ENCODE measurements at regions not wholly inside any gene's neighbourhood (a gene's known extent, or its start where the extent isn't known, plus 50 kb on each side); places are given as distances from the start of the nearest gene placed in this dataset.
"Not testable (repeated sequence)": the region's sequence is repeated elsewhere in the genome, so short reads cannot be mapped to it uniquely, and the experiment has no call there.

- no peaks in the 10 kb centered on the region for H3K36me3 ChIP-seq (ENCODE audit: control insufficient read depth, low read length)
- H4K20me1 ChIP-seq (ENCODE audit: control insufficient read depth, insufficient read depth, low read depth, low read length), result no peaks in the 10 kb centered on the region
- H3F3A ChIP-seq (ENCODE audit: control insufficient read depth, insufficient read depth), result no peaks in the 10 kb centered on the region
- no peaks in the 10 kb centered on the region for H3K79me2 ChIP-seq (ENCODE audit: control insufficient read depth, low read length)
- H3K4me1 ChIP-seq (ENCODE audit: control insufficient read depth, low read length), result no peaks in the 10 kb centered on the region
- H3K9me2 ChIP-seq (replicated peaks; ENCODE audit: control insufficient read depth, low read length), result no peaks in the 10 kb centered on the region
- peaks cover 7% of the 10 kb centered on the region; the same call in 1 of the 2 replicates for H3K9me3 ChIP-seq (ENCODE audit: control insufficient read depth, insufficient read depth, low read length)
- no peak overlapping the region for H3K4me2 ChIP-seq (ENCODE audit: low read length)
- TF ChIP-seq, protein P1, sequence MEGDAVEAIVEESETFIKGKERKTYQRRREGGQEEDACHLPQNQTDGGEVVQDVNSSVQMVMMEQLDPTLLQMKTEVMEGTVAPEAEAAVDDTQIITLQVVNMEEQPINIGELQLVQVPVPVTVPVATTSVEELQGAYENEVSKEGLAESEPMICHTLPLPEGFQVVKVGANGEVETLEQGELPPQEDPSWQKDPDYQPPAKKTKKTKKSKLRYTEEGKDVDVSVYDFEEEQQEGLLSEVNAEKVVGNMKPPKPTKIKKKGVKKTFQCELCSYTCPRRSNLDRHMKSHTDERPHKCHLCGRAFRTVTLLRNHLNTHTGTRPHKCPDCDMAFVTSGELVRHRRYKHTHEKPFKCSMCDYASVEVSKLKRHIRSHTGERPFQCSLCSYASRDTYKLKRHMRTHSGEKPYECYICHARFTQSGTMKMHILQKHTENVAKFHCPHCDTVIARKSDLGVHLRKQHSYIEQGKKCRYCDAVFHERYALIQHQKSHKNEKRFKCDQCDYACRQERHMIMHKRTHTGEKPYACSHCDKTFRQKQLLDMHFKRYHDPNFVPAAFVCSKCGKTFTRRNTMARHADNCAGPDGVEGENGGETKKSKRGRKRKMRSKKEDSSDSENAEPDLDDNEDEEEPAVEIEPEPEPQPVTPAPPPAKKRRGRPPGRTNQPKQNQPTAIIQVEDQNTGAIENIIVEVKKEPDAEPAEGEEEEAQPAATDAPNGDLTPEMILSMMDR (IDR thresholded peaks at IDR 0.05; ENCODE audit: low read depth, low read length, poor library complexity, severe bottlenecking), result no peak
- TF ChIP-seq EZH2phosphoT487 (IDR thresholded peaks at IDR 0.05; ENCODE audit: borderline replicate concordance, low read length), result no peak
- H3K27ac ChIP-seq (ENCODE audit: low read depth, low read length), result no peak overlapping the region
- no peak overlapping the region for H3K4me3 ChIP-seq (ENCODE audit: low read length)
- H3K27me3 ChIP-seq (ENCODE audit: control insufficient read depth, low read length), result no peaks in the 10 kb centered on the region
Measured at GRCh38 chr1:30216602-30217001, 506.8 kb downstream of the MATN1 start.

DNA sequence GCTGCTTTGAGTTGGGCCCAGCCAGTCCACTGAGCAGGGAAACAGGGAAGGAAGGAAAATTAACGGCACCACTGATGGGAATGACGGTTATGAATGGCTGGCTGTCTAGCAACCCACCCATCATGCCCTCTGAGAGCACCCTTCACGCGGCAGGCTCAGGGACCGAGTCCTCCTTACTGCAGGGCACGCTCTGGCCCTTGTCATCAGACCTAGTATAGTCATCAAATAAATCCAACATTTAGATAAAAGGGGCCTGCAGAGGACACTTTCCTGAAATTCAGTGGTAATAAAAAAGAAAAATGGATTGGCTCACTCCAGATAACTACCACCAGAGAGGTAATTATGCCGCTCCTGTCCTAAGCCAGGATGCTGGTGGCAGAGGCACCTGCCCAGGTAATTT lies 509.4 kb downstream of the MATN1 start:
- H3K4me1 ChIP-seq (ENCODE audit: control insufficient read depth, low read length), result no peaks in the 10 kb centered on the region
- H3K4me3 ChIP-seq (ENCODE audit: low read length), result no peak overlapping the region
- no peak overlapping the region for H3K27ac ChIP-seq (ENCODE audit: low read depth, low read length)
- H3K79me2 ChIP-seq (ENCODE audit: control insufficient read depth, low read length), result no peaks in the 10 kb centered on the region
- H3K9me3 ChIP-seq (ENCODE audit: control insufficient read depth, insufficient read depth, low read length), result peaks cover 7% of the 10 kb centered on the region; the same call in 1 of the 2 replicates
- no peaks in the 10 kb centered on the region for H3K36me3 ChIP-seq (ENCODE audit: control insufficient read depth, low read length)
- H3K27me3 ChIP-seq (ENCODE audit: control insufficient read depth, low read length), result no peaks in the 10 kb centered on the region
- TF ChIP-seq, protein P1 (IDR thresholded peaks at IDR 0.05; ENCODE audit: low read depth, low read length, poor library complexity, severe bottlenecking), result no peak
- TF ChIP-seq EZH2phosphoT487 (IDR thresholded peaks at IDR 0.05; ENCODE audit: borderline replicate concordance, low read length), result no peak
- no peaks in the 10 kb centered on the region for H4K20me1 ChIP-seq (ENCODE audit: control insufficient read depth, insufficient read depth, low read depth, low read length)
- H3F3A ChIP-seq (ENCODE audit: control insufficient read depth, insufficient read depth), result no peaks in the 10 kb centered on the region
- no peaks in the 10 kb centered on the region for H3K9me2 ChIP-seq (replicated peaks; ENCODE audit: control insufficient read depth, low read length)
- no peak overlapping the region for H3K4me2 ChIP-seq (ENCODE audit: low read length)

DNA sequence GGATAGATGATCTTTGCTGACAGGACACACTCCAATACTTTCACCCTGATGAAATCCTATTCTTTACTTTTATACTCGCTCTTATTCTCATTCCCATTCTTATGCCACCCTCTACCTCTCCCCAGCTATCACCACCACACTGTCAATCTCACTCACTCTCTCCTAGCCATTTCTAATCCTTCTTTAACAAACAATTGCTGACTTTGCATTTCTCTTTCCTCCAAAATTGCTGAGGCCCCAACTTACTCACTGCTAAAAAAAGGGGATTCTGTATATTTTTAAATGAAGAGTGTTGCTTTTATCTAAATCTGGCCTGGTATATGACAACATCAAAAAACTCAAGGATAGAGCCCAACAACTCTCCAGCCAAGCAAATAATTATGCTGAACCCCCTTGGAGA lies 515.4 kb downstream of the MATN1 start:
- not testable (repeated sequence) for H3K4me2 ChIP-seq (ENCODE audit: low read length)

GRCh38 chr1:30206631-30207030 lies 516.8 kb downstream of the MATN1 start:
- H4K20me1 ChIP-seq (ENCODE audit: control insufficient read depth, insufficient read depth, low read depth, low read length); H3K36me3 ChIP-seq (ENCODE audit: control insufficient read depth, low read length); H3K9me2 ChIP-seq (replicated peaks; ENCODE audit: control insufficient read depth, low read length); H3F3A ChIP-seq (ENCODE audit: control insufficient read depth, insufficient read depth); H3K4me1 ChIP-seq (ENCODE audit: control insufficient read depth, low read length); H3K4me3 ChIP-seq (ENCODE audit: low read length); H3K79me2 ChIP-seq (ENCODE audit: control insufficient read depth, low read length); H3K4me2 ChIP-seq (ENCODE audit: low read length); H3K27me3 ChIP-seq (ENCODE audit: control insufficient read depth, low read length); H3K9me3 ChIP-seq (ENCODE audit: control insufficient read depth, insufficient read depth, low read length); H3K27ac ChIP-seq (ENCODE audit: low read depth, low read length): not testable (repeated sequence)

More for the DNA sequence above, 515.4 kb downstream of the MATN1 start:
- not testable (repeated sequence) for H3K9me3 ChIP-seq (ENCODE audit: control insufficient read depth, insufficient read depth, low read length); H3K4me1 ChIP-seq (ENCODE audit: control insufficient read depth, low read length); H3K27ac ChIP-seq (ENCODE audit: low read depth, low read length); H3K36me3 ChIP-seq (ENCODE audit: control insufficient read depth, low read length); H3K79me2 ChIP-seq (ENCODE audit: control insufficient read depth, low read length); H3K9me2 ChIP-seq (replicated peaks; ENCODE audit: control insufficient read depth, low read length); H3F3A ChIP-seq (ENCODE audit: control insufficient read depth, insufficient read depth); H4K20me1 ChIP-seq (ENCODE audit: control insufficient read depth, insufficient read depth, low read depth, low read length); H3K4me3 ChIP-seq (ENCODE audit: low read length); H3K27me3 ChIP-seq (ENCODE audit: control insufficient read depth, low read length)

- H3F3A ChIP-seq (ENCODE audit: control insufficient read depth, insufficient read depth); H3K4me2 ChIP-seq (ENCODE audit: low read length); H3K9me2 ChIP-seq (replicated peaks; ENCODE audit: control insufficient read depth, low read length); H3K27ac ChIP-seq (ENCODE audit: low read depth, low read length); H3K4me1 ChIP-seq (ENCODE audit: control insufficient read depth, low read length); H4K20me1 ChIP-seq (ENCODE audit: control insufficient read depth, insufficient read depth, low read depth, low read length); H3K36me3 ChIP-seq (ENCODE audit: control insufficient read depth, low read length); H3K27me3 ChIP-seq (ENCODE audit: control insufficient read depth, low read length); H3K4me3 ChIP-seq (ENCODE audit: low read length); H3K79me2 ChIP-seq (ENCODE audit: control insufficient read depth, low read length); H3K9me3 ChIP-seq (ENCODE audit: control insufficient read depth, insufficient read depth, low read length): not testable (repeated sequence)
Measured at GRCh38 chr1:30204916-30205315, 518.5 kb downstream of the MATN1 start.
